Heart right ventricle (tissue), 16 donors: ENCODE measurements at regions not wholly inside any gene's neighbourhood (a gene's known extent, or its start where the extent isn't known, plus 50 kb on each side); places are given as distances from the start of the nearest gene placed in this dataset.

Experiments
- ATAC-seq, 8 donors: fragments of 200-7000 bp; cut with Tn5 transposase; one replicate each; pipeline ENCODE4 v1.9.1; 2020; ENCODE audit warnings: mild to moderate bottlenecking in 8 of 8, moderate library complexity in 8 of 8, moderate number of reproducible peaks in 1 of 8
- DNase-seq, 2 donors: peaks; one replicate each; pipeline ENCODE4 v3.0.0-alpha.2; 2020
- H3K27ac ChIP-seq, 10 donors: fragments of 200-600 bp; sonication (generic) in 2 of 10; one replicate each; pipeline versions ENCODE4 v1.5.0 to v1.8.0; 2020 to 2022; ENCODE audit warnings: mild to moderate bottlenecking in 3 of 10
- H3K27me3 ChIP-seq, 7 donors: fragments of 200-600 bp; one replicate each; pipeline ENCODE4 v1.8.0; 2021 to 2022; ENCODE audit warnings: mild to moderate bottlenecking in 2 of 7
- H3K36me3 ChIP-seq, 9 donors: fragments of 200-600 bp; sonication (generic) in 1 of 9; one replicate each; pipeline versions ENCODE4 v1.5.0 to v1.8.0; 2020 to 2022; ENCODE audit warnings: mild to moderate bottlenecking in 2 of 9
- H3K4me1 ChIP-seq, 9 donors: fragments of 200-600 bp; sonication (generic) in 1 of 9; one replicate each; pipeline versions ENCODE4 v1.5.0 to v1.8.0; 2020 to 2022; ENCODE audit warnings: mild to moderate bottlenecking in 4 of 9
- H3K4me3 ChIP-seq, 10 donors: fragments of 200-600 bp; sonication (generic) in 2 of 10; one replicate each; pipeline versions ENCODE4 v1.5.0 to v1.8.0; 2020 to 2022; ENCODE audit warnings: mild to moderate bottlenecking in 7 of 10, moderate library complexity in 2 of 10
- H3K9me3 ChIP-seq, 11 donors: fragments of 200-600 bp in 10 of 11; sonication (generic) in 2 of 11; one replicate each; pipeline versions ENCODE4 v1.5.0 to v1.8.0; 2013 to 2022; ENCODE audit warnings: mild to moderate bottlenecking in 2 of 11, control low read depth in 1 of 11, moderate library complexity in 1 of 11
- CTCF ChIP-seq, 9 donors: fragments of 200-600 bp; sonication (generic) in 2 of 9; IDR thresholded peaks; one replicate each; pipeline versions ENCODE4 v1.5.0 to v1.8.0; 2021 to 2022; ENCODE audit warnings: antibody characterized with exemption in 9 of 9, mild to moderate bottlenecking in 5 of 9, moderate library complexity in 1 of 9
- WGBS, 2 donors: extraction: QIAGEN DNeasy Blood & Tissue Kit; methylation state at CpG; one replicate each; pipeline ENCODE4 v1.1.7; 2013; ENCODE audit warnings: inconsistent platforms in 1 of 2; 5-methylcytosine and 5-hydroxymethylcytosine counted together
- intact Hi-C, 10 donors: fragments of 100-400 bp; cut with DNase I; formaldehyde crosslinking; loops; one replicate each; pipeline versions ENCODE4 v1.11.1 to v1.14.2; 2022
- donor health status: Arrhythmogenic right ventricular cardiomyopathy.
- donor health status: ischemic (EF 13 %, LVEDD 7.1; RV severe dilation, severe dysfunction).
- donor health status: healthy with polysubstance abuse.
- donor health status: DM: no; HTN: yes; CAD: no.
- donor health status: DM: no; HTN: no; CAD: no.
- donor health status: ischemic (EF 25% LVEDD 6.9; RV normal size, moderate dysfunction).
- donor health status: ischemic (EF 25% LVEDD 5.7; RV mildly dilated, moderate dysfunction).
- donor health status: healthy.
- donor health status: DM: yes; HTN: yes; CAD: no.
- donor health status: Ischemic cardiomyopathy.
- donor health status: ischemic (EF 35%, LVEDD 5.7; RV mildly dilated, moderate dysfunction).
- donor health status: nonischemic (EF 11% LVEDD 7.7; RV severe dilation, severe dysfunction).
- donor health status: DM: yes; HTN: yes; CAD: no.
- donor health status: PGD.
- donor health status: ischemic (EF 29% LVEDD 5.4; RV normal size, mild dysfunction).
- donor health status: nonischemic (EF 23%, LVEDD 6.1; RV moderate dilation, normal function).

- no peak for TF ChIP-seq CTCF (IDR thresholded peaks at IDR 0.05)
Measured at GRCh38 chr14:34348592-34348991, 113.4 kb downstream of the SPTSSA start.

GRCh38 chr14:34347683-34348082, 114.4 kb downstream of the SPTSSA start:
- no peaks in the 10 kb centered on the region for H3K4me1 ChIP-seq
- H3K27ac ChIP-seq = no peak overlapping the region
- H3K4me3 ChIP-seq = no peak overlapping the region
- DNase-seq (no peak), ATAC-seq (no peak)
- peaks cover 0 to 12% (median 0%) of the 10 kb centered on the region in 11 donors for H3K9me3 ChIP-seq
- 95 to 97% methylated on average over 2 of the region's 2 CpGs for WGBS, 2 donors
- no peak for TF ChIP-seq CTCF (IDR thresholded peaks at IDR 0.05)
- no peaks in the 10 kb centered on the region for H3K36me3 ChIP-seq
- no peaks in the 10 kb centered on the region for H3K27me3 ChIP-seq
- intact Hi-C loops = no loop called here

More at GRCh38 chr14:34348592-34348991, 113.4 kb downstream of the SPTSSA start:
- Histone ChIP-seq H3K9me3 (peaks cover 0 to 12% (median 0%) of the 10 kb centered on the region in 11 donors), H3K4me1 (no peaks in the 10 kb centered on the region), H3K27me3 (no peaks in the 10 kb centered on the region), H3K27ac (no peak overlapping the region), H3K4me3 (no peak overlapping the region), H3K36me3 (no peaks in the 10 kb centered on the region)
- intact Hi-C loops = no loop called here
- DNase-seq (no peak), ATAC-seq (no peak)
- WGBS, 2 donors = 87 to 93% methylated on average over 6 of the region's 6 CpGs

DNA sequence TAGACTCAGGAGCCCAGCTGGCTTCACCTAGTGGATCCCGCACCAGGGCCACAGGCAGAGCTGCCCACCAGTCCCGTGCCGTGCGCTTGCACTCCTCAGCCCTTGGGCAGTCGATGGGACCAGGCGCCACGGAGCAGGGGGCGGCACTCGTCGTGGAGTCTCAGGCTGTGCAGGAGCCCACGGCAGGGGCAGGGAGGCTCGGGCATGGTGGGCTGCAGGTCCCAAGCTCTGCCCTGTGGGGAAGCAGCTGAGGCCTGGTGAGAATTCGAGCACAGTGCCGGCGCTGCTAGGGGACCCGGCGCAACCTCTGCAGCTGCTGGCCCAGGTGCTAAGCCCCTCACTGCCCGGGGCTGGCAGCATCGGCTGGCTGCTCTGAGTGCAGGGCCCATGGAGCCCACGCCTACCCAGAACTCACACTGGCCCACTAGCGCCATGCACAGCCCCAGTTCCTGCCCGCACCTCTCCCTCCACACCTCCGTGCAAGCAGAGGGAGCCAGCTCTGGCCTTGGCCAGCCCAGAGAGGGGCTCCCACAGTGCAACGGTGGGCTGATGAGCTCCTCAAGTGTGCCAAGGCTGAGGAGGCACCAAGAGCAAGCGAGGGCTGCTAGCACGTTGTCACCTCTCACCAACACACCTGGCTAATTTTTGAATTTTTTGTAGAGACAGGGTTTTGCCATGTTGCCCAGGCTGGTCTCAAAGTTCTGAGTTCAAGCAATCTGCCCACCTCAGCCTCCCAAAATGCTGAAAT, 116.1 kb downstream of the SPTSSA start:
- H3K4me1 ChIP-seq = no peaks in the 10 kb centered on the region
- DNase-seq = no peak
- TF ChIP-seq CTCF (IDR thresholded peaks at IDR 0.05) = no peak
- no peak overlapping the region for H3K4me3 ChIP-seq
- intact Hi-C loops = no loop called here
- H3K9me3 ChIP-seq = peaks cover 0 to 12% (median 0%) of the 10 kb centered on the region in 11 donors
- no peaks in the 10 kb centered on the region for H3K36me3 ChIP-seq
- H3K27ac ChIP-seq = no peak overlapping the region
- peak in 1 of 8 donors; percentile 64 for ATAC-seq
- WGBS, 2 donors = 93 to 94% methylated on average over 26 of the region's 26 CpGs
- H3K27me3 ChIP-seq = no peaks in the 10 kb centered on the region

GRCh38 chr14:34344318-34344717, 117.7 kb downstream of the SPTSSA start:
- Histone ChIP-seq H3K27me3 (no peaks in the 10 kb centered on the region), H3K9me3 (peaks cover 0 to 12% (median 0%) of the 10 kb centered on the region in 11 donors), H3K27ac (no peak overlapping the region), H3K4me3 (no peak overlapping the region), H3K4me1 (no peaks in the 10 kb centered on the region), H3K36me3 (no peaks in the 10 kb centered on the region)
- intact Hi-C loops = no loop called here
- TF ChIP-seq CTCF (IDR thresholded peaks at IDR 0.05) = no peak
- DNase-seq (no peak), ATAC-seq (no peak)
- WGBS, 2 donors = 90 to 91% methylated on average over 5 of the region's 5 CpGs
